ENCODE measurements at regions not wholly inside any gene's neighbourhood (a gene's known extent, or its start where the extent isn't known, plus 50 kb on each side); places are given as distances from the start of the nearest gene placed in this dataset.

DNA sequence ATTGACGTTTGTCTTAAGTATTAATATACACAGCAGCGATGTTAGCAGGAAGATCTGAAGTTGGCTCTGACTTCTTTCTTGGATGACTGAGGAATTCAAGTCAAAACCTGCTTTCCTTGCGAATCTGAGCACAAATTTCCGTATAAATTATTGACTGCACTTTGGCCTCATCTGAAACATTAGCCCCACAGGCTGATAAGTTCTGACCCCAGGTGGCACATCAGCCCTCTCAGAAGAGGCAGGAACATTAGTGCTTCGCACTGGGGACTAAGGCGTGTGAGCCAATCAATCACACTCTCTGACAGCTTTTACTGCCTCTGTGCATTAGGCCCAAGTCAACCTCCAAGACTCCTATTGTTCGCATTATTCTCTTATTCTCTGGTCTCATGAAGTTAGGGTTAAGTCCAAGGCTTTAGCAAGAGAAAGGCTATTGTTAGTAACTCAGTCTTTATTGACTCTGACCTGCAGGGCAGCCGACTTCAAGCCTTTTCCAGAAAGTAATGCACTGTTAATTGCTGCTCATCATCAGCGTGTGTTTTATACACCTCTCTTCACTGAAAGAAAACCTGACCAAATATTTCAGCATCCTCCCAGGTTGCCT is 84.2 kb downstream of the ZNF608 start:
- Histone ChIP-seq H3K4me1 (ENCODE audit: control insufficient read depth in 1 of 2, insufficient read depth in 2 of 2, low read length in 2 of 2) (peaks cover 16 to 28% of the 10 kb centered on the region in 2 donors), H3K4me3 (ENCODE audit: low read depth in 1 of 2, low read length in 2 of 2) (peak overlapping the region in 1 of 2 donors; percentile 28), H3K27ac (ENCODE audit: low read length) (peak overlapping the region; percentile 82), H3K27me3 (ENCODE audit: low read depth, low read length) (no peaks in the 10 kb centered on the region), H3K9me3 (ENCODE audit: control insufficient read depth in 1 of 2, low read length in 2 of 2) (no peaks in the 10 kb centered on the region), H3K36me3 (ENCODE audit: control insufficient read depth in 1 of 2, insufficient read depth in 2 of 2, low read length in 2 of 2) (no peaks in the 10 kb centered on the region)

DNA sequence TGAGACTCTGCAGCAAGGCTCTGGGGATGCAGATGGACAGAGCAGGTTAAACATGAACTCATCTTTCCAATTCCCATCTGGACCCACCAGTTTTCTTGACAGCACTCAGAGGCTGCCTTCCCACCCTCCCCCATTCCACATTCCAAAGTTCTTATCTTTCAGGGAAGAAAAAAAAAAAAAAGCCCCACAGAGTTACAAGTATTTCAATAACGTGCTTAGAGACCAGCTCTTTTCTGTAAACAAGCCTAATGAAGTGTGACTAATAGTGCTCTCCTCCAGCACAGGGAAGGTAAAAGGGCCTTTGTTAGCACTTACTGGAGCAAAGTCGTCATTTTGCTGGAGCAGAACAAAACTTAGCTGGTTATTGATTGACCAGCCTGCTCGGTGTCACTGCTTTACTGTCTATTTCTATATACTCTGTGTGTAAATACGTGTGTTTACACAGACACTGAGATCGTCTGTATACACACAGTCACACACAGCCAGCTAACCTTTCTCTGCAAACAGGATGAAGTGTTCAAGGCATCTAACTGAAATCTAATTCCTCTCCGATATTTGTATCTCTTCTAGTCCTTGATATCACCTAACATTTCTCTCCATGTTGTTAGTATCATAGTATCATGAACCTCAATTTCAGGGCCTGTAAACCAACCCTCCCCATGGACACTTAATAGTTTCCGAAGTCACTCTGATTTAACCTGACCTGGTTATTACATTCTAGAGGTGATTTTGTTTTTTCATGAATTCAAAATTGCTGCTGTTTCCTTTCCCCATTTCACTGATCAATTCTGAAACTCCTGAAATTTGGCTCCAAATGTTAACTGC is 84.9 kb downstream of the ZNF608 start:
- H3K27ac ChIP-seq (ENCODE audit: low read length), result peak overlapping the region; percentile 82
- H3K4me1 ChIP-seq (ENCODE audit: control insufficient read depth in 1 of 2, insufficient read depth in 2 of 2, low read length in 2 of 2), result peaks cover 20 to 28% of the 10 kb centered on the region in 2 donors
- H3K4me3 ChIP-seq (ENCODE audit: low read depth in 1 of 2, low read length in 2 of 2), result peak overlapping the region in 1 of 2 donors; percentile 28
- H3K36me3 ChIP-seq (ENCODE audit: control insufficient read depth in 1 of 2, insufficient read depth in 2 of 2, low read length in 2 of 2), result no peaks in the 10 kb centered on the region
- no peaks in the 10 kb centered on the region for H3K9me3 ChIP-seq (ENCODE audit: control insufficient read depth in 1 of 2, low read length in 2 of 2)
- no peaks in the 10 kb centered on the region for H3K27me3 ChIP-seq (ENCODE audit: low read depth, low read length)

DNA sequence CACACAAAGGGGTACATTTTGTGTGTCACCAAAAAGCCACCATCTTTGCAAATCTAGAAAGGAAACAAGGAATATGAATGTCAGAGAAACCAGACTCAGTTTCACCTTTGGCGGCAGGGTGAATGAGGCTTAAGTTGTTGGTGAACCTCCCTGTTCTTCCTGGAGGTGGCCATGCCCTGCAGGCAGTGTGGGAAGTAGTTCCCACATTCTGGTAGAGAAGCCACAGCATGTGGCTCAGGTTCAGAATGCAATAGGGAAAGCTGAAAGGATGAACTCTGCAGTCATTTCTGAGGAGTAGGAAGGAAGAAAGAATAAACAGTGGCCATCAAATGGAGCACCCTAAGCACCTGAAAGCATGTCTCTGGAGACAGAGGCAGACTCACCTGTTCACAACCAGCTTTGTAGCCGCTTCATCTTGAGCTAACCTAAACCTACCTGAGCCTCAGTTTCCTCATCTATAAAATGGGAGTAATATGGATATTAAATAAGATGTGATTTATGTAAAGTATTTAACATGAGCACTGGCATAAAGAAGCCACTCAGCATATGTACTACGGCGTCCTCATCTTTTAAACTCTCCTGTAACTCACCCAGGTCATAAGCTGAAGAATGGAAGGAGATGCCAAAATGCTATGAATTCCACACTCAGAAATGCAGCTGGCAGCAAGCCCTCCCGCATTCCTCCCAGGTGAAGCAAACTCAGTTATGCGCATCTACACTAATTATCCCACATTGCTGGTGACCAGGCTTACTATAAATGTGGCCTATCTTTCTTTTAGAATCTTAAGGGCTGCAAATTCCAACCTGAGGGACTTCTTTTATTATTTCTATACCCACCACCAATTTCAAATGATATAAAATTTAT is 86.0 kb downstream of the ZNF608 start:
- H3K27ac ChIP-seq (ENCODE audit: low read length), result peak overlapping the region; percentile 82
- peaks cover 29 to 39% of the 10 kb centered on the region in 2 donors for H3K4me1 ChIP-seq (ENCODE audit: control insufficient read depth in 1 of 2, insufficient read depth in 2 of 2, low read length in 2 of 2)
- H3K4me3 ChIP-seq (ENCODE audit: low read depth in 1 of 2, low read length in 2 of 2), result no peak overlapping the region
- no peaks in the 10 kb centered on the region for H3K36me3 ChIP-seq (ENCODE audit: control insufficient read depth in 1 of 2, insufficient read depth in 2 of 2, low read length in 2 of 2)
- no peaks in the 10 kb centered on the region for H3K9me3 ChIP-seq (ENCODE audit: control insufficient read depth in 1 of 2, low read length in 2 of 2)
- no peaks in the 10 kb centered on the region for H3K27me3 ChIP-seq (ENCODE audit: low read depth, low read length)

GRCh38 chr5:124659798-124660197 is 86.6 kb downstream of the ZNF608 start:
- H3K36me3 ChIP-seq (ENCODE audit: control insufficient read depth in 1 of 2, insufficient read depth in 2 of 2, low read length in 2 of 2), result no peaks in the 10 kb centered on the region
- H3K4me3 ChIP-seq (ENCODE audit: low read depth in 1 of 2, low read length in 2 of 2), result no peak overlapping the region
- no peaks in the 10 kb centered on the region for H3K27me3 ChIP-seq (ENCODE audit: low read depth, low read length)
- H3K4me1 ChIP-seq (ENCODE audit: control insufficient read depth in 1 of 2, insufficient read depth in 2 of 2, low read length in 2 of 2), result peaks cover 36 to 40% of the 10 kb centered on the region in 2 donors
- peak overlapping the region; percentile 60 for H3K27ac ChIP-seq (ENCODE audit: low read length)
- no peaks in the 10 kb centered on the region for H3K9me3 ChIP-seq (ENCODE audit: control insufficient read depth in 1 of 2, low read length in 2 of 2)

DNA sequence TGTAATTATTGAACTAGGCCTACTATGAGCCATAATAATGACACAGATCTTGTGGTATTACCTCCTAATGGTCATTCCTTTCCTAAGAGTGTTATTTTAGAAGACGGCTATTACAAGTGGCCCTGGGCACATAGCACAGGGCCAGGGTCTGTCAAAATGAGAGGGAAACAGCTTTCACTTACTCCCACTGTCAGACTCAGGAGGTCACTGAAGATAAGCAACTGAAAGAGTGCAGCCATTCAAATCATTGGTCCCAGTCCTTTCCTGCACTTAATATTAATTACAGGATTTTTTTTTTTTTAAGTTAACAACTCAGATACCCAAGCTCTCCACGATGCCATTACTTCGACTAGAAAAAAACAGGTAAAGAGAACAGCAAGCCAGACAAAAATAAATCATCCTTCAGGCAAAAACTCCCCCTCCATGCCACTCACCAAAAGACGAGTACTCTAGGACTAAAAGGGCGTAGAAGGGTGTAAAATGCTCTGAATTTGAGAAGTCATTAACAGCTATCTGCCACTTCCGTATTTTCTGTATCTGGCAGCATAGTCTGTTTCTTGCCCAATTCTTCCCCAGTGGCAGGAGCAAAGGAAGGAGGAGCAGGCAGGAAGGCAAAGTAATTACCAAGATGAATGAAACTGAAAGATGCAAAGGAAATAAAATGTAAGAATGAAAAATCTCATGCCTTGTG is 87.4 kb downstream of the ZNF608 start:
- H3K27ac ChIP-seq (ENCODE audit: low read length), result no peak overlapping the region
- no peaks in the 10 kb centered on the region for H3K36me3 ChIP-seq (ENCODE audit: control insufficient read depth in 1 of 2, insufficient read depth in 2 of 2, low read length in 2 of 2)
- H3K4me1 ChIP-seq (ENCODE audit: control insufficient read depth in 1 of 2, insufficient read depth in 2 of 2, low read length in 2 of 2), result peaks cover 39 to 40% of the 10 kb centered on the region in 2 donors
- H3K27me3 ChIP-seq (ENCODE audit: low read depth, low read length), result no peaks in the 10 kb centered on the region
- no peaks in the 10 kb centered on the region for H3K9me3 ChIP-seq (ENCODE audit: control insufficient read depth in 1 of 2, low read length in 2 of 2)
- H3K4me3 ChIP-seq (ENCODE audit: low read depth in 1 of 2, low read length in 2 of 2), result no peak overlapping the region

GRCh38 chr5:124655921-124656511 is 90.4 kb downstream of the ZNF608 start:
- H3K27ac ChIP-seq (ENCODE audit: low read length), result peak overlapping the region; percentile 59
- no peaks in the 10 kb centered on the region for H3K27me3 ChIP-seq (ENCODE audit: low read depth, low read length)
- peak overlapping the region in 1 of 2 donors; percentile 27 for H3K4me3 ChIP-seq (ENCODE audit: low read depth in 1 of 2, low read length in 2 of 2)
- H3K36me3 ChIP-seq (ENCODE audit: control insufficient read depth in 1 of 2, insufficient read depth in 2 of 2, low read length in 2 of 2), result no peaks in the 10 kb centered on the region
- peaks cover 36 to 38% of the 10 kb centered on the region in 2 donors for H3K4me1 ChIP-seq (ENCODE audit: control insufficient read depth in 1 of 2, insufficient read depth in 2 of 2, low read length in 2 of 2)
- no peaks in the 10 kb centered on the region for H3K9me3 ChIP-seq (ENCODE audit: control insufficient read depth in 1 of 2, low read length in 2 of 2)

- Histone ChIP-seq H3K9me3 (ENCODE audit: control insufficient read depth in 1 of 2, low read length in 2 of 2) (no peaks in the 10 kb centered on the region), H3K27me3 (ENCODE audit: low read depth, low read length) (no peaks in the 10 kb centered on the region), H3K4me1 (ENCODE audit: control insufficient read depth in 1 of 2, insufficient read depth in 2 of 2, low read length in 2 of 2) (peaks cover 36 to 44% of the 10 kb centered on the region in 2 donors), H3K27ac (ENCODE audit: low read length) (peak overlapping the region; percentile 59), H3K36me3 (ENCODE audit: control insufficient read depth in 1 of 2, insufficient read depth in 2 of 2, low read length in 2 of 2) (no peaks in the 10 kb centered on the region), H3K4me3 (ENCODE audit: low read depth in 1 of 2, low read length in 2 of 2) (no peak overlapping the region)
Observed at GRCh38 chr5:124655251-124655917, 91.1 kb downstream of the ZNF608 start.

- Histone ChIP-seq H3K4me3 (ENCODE audit: low read depth in 1 of 2, low read length in 2 of 2) (no peak overlapping the region), H3K9me3 (ENCODE audit: control insufficient read depth in 1 of 2, low read length in 2 of 2) (no peaks in the 10 kb centered on the region), H3K27me3 (ENCODE audit: low read depth, low read length) (no peaks in the 10 kb centered on the region), H3K27ac (ENCODE audit: low read length) (no peak overlapping the region), H3K4me1 (ENCODE audit: control insufficient read depth in 1 of 2, insufficient read depth in 2 of 2, low read length in 2 of 2) (peaks cover 35 to 51% of the 10 kb centered on the region in 2 donors), H3K36me3 (ENCODE audit: control insufficient read depth in 1 of 2, insufficient read depth in 2 of 2, low read length in 2 of 2) (no peaks in the 10 kb centered on the region)
Observed at GRCh38 chr5:124654418-124654817, 92.0 kb downstream of the ZNF608 start.

- Histone ChIP-seq H3K27me3 (ENCODE audit: low read depth, low read length) (no peaks in the 10 kb centered on the region), H3K27ac (ENCODE audit: low read length) (peak overlapping the region; percentile 74), H3K4me3 (ENCODE audit: low read depth in 1 of 2, low read length in 2 of 2) (no peak overlapping the region), H3K4me1 (ENCODE audit: control insufficient read depth in 1 of 2, insufficient read depth in 2 of 2, low read length in 2 of 2) (peaks cover 38 to 55% of the 10 kb centered on the region in 2 donors), H3K9me3 (ENCODE audit: control insufficient read depth in 1 of 2, low read length in 2 of 2) (no peaks in the 10 kb centered on the region), H3K36me3 (ENCODE audit: control insufficient read depth in 1 of 2, insufficient read depth in 2 of 2, low read length in 2 of 2) (no peaks in the 10 kb centered on the region)
Observed at GRCh38 chr5:124653666-124654065, 92.8 kb downstream of the ZNF608 start.

DNA sequence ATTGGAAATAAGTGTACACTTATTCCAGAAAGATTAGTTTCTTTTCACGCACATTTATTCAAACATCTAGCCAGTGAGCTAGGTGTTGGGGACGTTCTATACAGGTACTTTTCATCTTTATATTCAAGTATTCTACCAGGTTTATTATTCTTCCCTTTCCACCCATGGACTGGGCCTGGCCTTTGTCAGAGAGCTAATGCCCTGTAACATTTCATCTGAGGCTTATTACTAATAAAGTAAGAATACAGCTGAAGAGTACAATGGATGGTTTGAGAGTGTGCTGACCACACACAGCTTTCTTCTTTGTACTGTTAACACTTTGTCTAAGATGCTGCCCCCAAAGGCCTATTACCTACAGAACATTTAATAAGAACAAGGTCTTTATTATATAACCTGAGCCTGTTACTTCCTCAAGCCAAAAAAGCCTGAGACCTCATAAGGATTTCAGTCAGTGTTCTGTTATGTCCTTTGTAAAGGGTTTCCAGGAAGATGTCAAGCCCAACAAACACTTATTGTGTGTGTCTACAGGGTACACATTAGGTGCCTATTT is 93.5 kb downstream of the ZNF608 start:
- peak overlapping the region; percentile 74 for H3K27ac ChIP-seq (ENCODE audit: low read length)
- no peaks in the 10 kb centered on the region for H3K36me3 ChIP-seq (ENCODE audit: control insufficient read depth in 1 of 2, insufficient read depth in 2 of 2, low read length in 2 of 2)
- H3K9me3 ChIP-seq (ENCODE audit: control insufficient read depth in 1 of 2, low read length in 2 of 2), result no peaks in the 10 kb centered on the region
- no peaks in the 10 kb centered on the region for H3K27me3 ChIP-seq (ENCODE audit: low read depth, low read length)
- H3K4me1 ChIP-seq (ENCODE audit: control insufficient read depth in 1 of 2, insufficient read depth in 2 of 2, low read length in 2 of 2), result peaks cover 38 to 55% of the 10 kb centered on the region in 2 donors
- no peak overlapping the region for H3K4me3 ChIP-seq (ENCODE audit: low read depth in 1 of 2, low read length in 2 of 2)
